ENCODE measurements at regions not wholly inside any gene's neighbourhood (a gene's known extent, or its start where the extent isn't known, plus 50 kb on each side); places are given as distances from the start of the nearest gene placed in this dataset.

DNA sequence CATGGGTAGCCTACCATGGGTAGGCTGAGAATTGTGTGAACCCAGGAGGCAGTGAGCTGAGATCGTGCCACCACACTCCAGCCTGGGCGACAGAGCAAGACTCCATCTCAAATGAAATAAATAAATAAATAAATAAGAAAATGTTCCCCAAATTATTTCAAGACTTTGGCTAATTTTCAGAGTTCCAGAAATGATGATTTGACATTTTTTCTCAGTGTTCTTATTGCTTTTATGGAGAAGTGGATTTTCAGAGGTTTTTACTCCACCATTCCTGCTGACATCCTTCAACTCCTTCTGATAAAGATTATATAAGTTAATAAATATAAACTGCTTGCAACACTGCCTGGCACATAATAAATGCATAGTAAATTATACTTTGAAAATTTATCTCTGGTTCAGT, 80.4 kb upstream of the PRKCQ start:
- Mint-ChIP-seq H3K27me3 (ENCODE audit: low read depth, poor library complexity) (peaks cover 5% of the 10 kb centered on the region), H3K4me1 (no peaks in the 10 kb centered on the region), H3K9me3 (peaks cover 3% of the 10 kb centered on the region), H3K36me3 (ENCODE audit: low read depth) (no peaks in the 10 kb centered on the region), H3K4me3 (no peak overlapping the region), H3K27ac (no peak overlapping the region)
- DNase-seq, result no peak
- TF ChIP-seq CTCF (IDR thresholded peaks at IDR 0.05), result no peak

DNA sequence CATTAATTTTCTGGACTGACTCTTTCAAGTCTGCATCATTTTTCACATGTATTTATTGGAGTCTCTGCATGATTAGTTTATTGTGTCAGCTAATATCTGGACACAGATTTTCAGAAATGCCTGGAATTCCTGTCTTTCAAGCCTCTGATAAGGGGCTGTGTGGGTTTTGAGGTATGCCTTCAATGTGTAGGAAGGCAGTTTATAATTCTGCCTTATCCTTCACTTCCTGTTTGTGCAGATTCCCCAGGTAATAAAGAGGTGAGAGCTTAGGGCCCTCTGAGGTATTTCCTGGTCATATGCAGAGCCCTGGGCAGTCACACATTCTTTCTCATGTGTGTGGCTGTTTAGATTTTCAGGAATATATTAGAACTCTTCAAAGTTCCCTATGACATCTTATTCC, 79.4 kb upstream of the PRKCQ start:
- Mint-ChIP-seq H3K4me1 (no peaks in the 10 kb centered on the region), H3K4me3 (no peak overlapping the region), H3K27ac (no peak overlapping the region), H3K27me3 (ENCODE audit: low read depth, poor library complexity) (peaks cover 8% of the 10 kb centered on the region), H3K9me3 (peaks cover 3% of the 10 kb centered on the region), H3K36me3 (ENCODE audit: low read depth) (no peaks in the 10 kb centered on the region)
- TF ChIP-seq CTCF (IDR thresholded peaks at IDR 0.05), result no peak
- DNase-seq, result no peak

DNA sequence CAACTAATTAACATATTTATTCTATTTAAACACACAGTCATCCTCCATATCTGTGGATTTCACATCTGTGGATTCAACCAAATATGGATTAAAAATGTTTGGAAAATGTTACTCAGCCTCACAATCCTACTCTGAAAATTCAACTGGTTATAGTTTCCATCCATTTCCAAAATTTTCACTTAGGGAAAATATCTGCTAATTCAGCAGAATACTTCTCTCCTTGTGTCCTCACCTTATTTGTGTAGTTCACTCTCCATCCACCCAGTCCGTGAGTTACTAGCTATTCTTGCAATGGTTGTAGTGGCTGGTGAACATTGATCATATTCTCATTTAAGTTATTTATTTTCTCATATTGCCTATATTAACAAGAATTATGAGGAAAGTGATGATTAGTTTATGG, 77.6 kb upstream of the PRKCQ start:
- TF ChIP-seq CTCF (IDR thresholded peaks at IDR 0.05), result no peak
- peaks cover 3% of the 10 kb centered on the region for H3K9me3 Mint-ChIP-seq
- no peak overlapping the region for H3K27ac Mint-ChIP-seq
- no peak for DNase-seq
- no peaks in the 10 kb centered on the region for H3K4me1 Mint-ChIP-seq
- H3K36me3 Mint-ChIP-seq (ENCODE audit: low read depth), result no peaks in the 10 kb centered on the region
- peaks cover 17% of the 10 kb centered on the region for H3K27me3 Mint-ChIP-seq (ENCODE audit: low read depth, poor library complexity)
- H3K4me3 Mint-ChIP-seq, result no peak overlapping the region

DNA sequence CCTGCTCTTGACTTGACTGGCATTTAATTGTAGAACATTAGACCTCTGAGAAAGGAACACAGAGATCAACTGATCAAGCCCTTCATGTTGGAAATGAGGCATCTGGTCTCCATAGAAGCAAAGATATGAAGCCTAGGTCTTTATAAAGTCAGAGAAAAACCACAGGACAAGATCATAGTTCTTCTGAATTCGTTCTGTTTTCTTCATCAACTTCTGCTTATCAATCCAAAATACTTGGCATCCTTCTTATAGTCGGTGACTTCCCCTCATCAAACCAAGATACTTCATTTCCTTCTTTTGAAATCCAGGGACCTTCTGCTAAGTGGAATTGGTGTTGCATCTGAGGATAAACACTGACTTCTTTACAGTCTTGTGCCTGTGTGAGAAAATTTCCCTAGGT, 77.1 kb upstream of the PRKCQ start:
- no peak overlapping the region for H3K27ac Mint-ChIP-seq
- peaks cover 18% of the 10 kb centered on the region for H3K27me3 Mint-ChIP-seq (ENCODE audit: low read depth, poor library complexity)
- no peak for DNase-seq
- H3K4me3 Mint-ChIP-seq, result no peak overlapping the region
- peaks cover 3% of the 10 kb centered on the region for H3K9me3 Mint-ChIP-seq
- no peak for TF ChIP-seq CTCF (IDR thresholded peaks at IDR 0.05)
- no peaks in the 10 kb centered on the region for H3K36me3 Mint-ChIP-seq (ENCODE audit: low read depth)
- no peaks in the 10 kb centered on the region for H3K4me1 Mint-ChIP-seq

- no peak for DNase-seq
- no peaks in the 10 kb centered on the region for H3K36me3 Mint-ChIP-seq (ENCODE audit: low read depth)
- no peak overlapping the region for H3K4me3 Mint-ChIP-seq
- TF ChIP-seq CTCF (IDR thresholded peaks at IDR 0.05), result no peak
- H3K27me3 Mint-ChIP-seq (ENCODE audit: low read depth, poor library complexity), result peaks cover 26% of the 10 kb centered on the region
- H3K4me1 Mint-ChIP-seq, result no peaks in the 10 kb centered on the region
- H3K9me3 Mint-ChIP-seq, result peaks cover 3% of the 10 kb centered on the region
- no peak overlapping the region for H3K27ac Mint-ChIP-seq
Observed at GRCh38 chr10:6654571-6654970, 74.5 kb upstream of the PRKCQ start.

GRCh38 chr10:6650586-6650985, 70.5 kb upstream of the PRKCQ start:
- Mint-ChIP-seq H3K27ac (no peak overlapping the region), H3K9me3 (no peaks in the 10 kb centered on the region), H3K4me1 (no peaks in the 10 kb centered on the region), H3K4me3 (no peak overlapping the region), H3K36me3 (ENCODE audit: low read depth) (no peaks in the 10 kb centered on the region), H3K27me3 (ENCODE audit: low read depth, poor library complexity) (peaks cover 24% of the 10 kb centered on the region)
- DNase-seq, result no peak
- TF ChIP-seq CTCF (IDR thresholded peaks at IDR 0.05), result no peak

All from nephron progenitor cell (in vitro differentiated cells).